ENCODE measurements at regions not wholly inside any gene's neighbourhood (a gene's known extent, or its start where the extent isn't known, plus 50 kb on each side); places are given as distances from the start of the nearest gene placed in this dataset.

DNA sequence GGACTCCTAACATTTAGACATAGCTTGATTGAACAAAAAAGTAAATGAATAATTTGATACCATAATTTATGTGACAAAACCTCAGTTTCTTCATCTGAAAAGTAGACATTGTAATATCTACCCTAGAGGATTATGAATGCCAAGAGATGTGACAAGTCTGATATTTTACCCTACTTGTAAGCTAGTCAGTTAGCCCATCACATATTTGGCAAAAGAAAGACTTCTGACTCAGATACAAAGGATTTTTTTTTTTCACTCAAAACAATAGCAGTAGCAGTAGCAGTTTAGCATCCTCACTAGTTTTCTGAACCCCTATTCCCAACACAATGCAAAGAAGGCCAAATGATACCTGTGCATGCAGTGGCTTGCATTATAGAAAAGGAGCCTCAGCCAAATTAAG lies 377.3 kb upstream of the E2F7 start:
- in situ Hi-C loops (cut with HindIII; ENCODE audit: low pct_unique_long_range_greater_than_20kb, low sequenced_read_pairs) (no loop called here), intact Hi-C loops (cut with micrococcal nuclease; ENCODE audit: unreplicated experiment) (no loop called here)
- H3K27ac ChIP-seq (ENCODE audit: low read length): no peak overlapping the region
- H3K4me3 ChIP-seq (ENCODE audit: low read depth in 2 of 2, low read length in 2 of 2): no peak overlapping the region
- BruUV-seq (replicated peaks): no TSS peak
- H3K4me1 ChIP-seq (ENCODE audit: control insufficient read depth, insufficient read depth, low read length): no peaks in the 10 kb centered on the region
- H3K36me3 ChIP-seq (ENCODE audit: control insufficient read depth, insufficient read depth, low read length): no peaks in the 10 kb centered on the region
- ATAC-seq (no peak), DNase-seq (ENCODE audit: low read depth, low spot score) (no peak)
- H3K27me3 ChIP-seq (ENCODE audit: control insufficient read depth, insufficient read depth, low read length): no peaks in the 10 kb centered on the region
- ChIA-PET CTCF (no interaction called here), POLR2A (no interaction called here)
- TF ChIP-seq, protein P1, sequence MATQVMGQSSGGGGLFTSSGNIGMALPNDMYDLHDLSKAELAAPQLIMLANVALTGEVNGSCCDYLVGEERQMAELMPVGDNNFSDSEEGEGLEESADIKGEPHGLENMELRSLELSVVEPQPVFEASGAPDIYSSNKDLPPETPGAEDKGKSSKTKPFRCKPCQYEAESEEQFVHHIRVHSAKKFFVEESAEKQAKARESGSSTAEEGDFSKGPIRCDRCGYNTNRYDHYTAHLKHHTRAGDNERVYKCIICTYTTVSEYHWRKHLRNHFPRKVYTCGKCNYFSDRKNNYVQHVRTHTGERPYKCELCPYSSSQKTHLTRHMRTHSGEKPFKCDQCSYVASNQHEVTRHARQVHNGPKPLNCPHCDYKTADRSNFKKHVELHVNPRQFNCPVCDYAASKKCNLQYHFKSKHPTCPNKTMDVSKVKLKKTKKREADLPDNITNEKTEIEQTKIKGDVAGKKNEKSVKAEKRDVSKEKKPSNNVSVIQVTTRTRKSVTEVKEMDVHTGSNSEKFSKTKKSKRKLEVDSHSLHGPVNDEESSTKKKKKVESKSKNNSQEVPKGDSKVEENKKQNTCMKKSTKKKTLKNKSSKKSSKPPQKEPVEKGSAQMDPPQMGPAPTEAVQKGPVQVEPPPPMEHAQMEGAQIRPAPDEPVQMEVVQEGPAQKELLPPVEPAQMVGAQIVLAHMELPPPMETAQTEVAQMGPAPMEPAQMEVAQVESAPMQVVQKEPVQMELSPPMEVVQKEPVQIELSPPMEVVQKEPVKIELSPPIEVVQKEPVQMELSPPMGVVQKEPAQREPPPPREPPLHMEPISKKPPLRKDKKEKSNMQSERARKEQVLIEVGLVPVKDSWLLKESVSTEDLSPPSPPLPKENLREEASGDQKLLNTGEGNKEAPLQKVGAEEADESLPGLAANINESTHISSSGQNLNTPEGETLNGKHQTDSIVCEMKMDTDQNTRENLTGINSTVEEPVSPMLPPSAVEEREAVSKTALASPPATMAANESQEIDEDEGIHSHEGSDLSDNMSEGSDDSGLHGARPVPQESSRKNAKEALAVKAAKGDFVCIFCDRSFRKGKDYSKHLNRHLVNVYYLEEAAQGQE (IDR thresholded peaks at IDR 0.05; ENCODE audit: insufficient read depth in 1 of 2, low read depth in 2 of 2, low read length in 1 of 2): no peak
- TF ChIP-seq, protein P2, sequence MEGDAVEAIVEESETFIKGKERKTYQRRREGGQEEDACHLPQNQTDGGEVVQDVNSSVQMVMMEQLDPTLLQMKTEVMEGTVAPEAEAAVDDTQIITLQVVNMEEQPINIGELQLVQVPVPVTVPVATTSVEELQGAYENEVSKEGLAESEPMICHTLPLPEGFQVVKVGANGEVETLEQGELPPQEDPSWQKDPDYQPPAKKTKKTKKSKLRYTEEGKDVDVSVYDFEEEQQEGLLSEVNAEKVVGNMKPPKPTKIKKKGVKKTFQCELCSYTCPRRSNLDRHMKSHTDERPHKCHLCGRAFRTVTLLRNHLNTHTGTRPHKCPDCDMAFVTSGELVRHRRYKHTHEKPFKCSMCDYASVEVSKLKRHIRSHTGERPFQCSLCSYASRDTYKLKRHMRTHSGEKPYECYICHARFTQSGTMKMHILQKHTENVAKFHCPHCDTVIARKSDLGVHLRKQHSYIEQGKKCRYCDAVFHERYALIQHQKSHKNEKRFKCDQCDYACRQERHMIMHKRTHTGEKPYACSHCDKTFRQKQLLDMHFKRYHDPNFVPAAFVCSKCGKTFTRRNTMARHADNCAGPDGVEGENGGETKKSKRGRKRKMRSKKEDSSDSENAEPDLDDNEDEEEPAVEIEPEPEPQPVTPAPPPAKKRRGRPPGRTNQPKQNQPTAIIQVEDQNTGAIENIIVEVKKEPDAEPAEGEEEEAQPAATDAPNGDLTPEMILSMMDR (IDR thresholded peaks at IDR 0.05): no peak
- TF ChIP-seq SIN3A (IDR thresholded peaks at IDR 0.05; ENCODE audit: borderline replicate concordance, insufficient read depth, low read depth, low read length): no peak
- H3K9me3 ChIP-seq (ENCODE audit: control insufficient read depth, insufficient read depth, low read depth, low read length): no peaks in the 10 kb centered on the region

DNA sequence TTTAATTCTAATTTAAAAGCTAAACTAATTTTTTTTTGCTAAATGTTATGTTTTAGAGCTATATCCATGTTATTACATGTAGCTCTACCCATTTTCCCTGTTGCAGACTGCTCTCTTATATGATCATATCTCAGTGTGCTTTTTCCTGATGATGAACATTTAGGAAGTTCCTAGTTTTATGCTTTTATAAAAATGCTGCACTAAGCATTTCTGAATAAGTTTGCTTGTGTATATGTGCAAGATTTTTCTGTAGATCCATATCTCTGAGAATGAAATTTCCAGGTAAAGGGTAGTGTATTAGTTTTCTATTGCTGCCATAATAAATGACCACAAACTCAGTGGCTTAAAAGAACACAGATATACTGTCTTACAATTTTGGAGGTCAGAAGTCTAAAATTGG lies 374.4 kb upstream of the E2F7 start:
- POLR2A ChIA-PET: no interaction called here
- CTCF ChIA-PET: no interaction called here

More for the DNA sequence above, 374.4 kb upstream of the E2F7 start:
- no peaks in the 10 kb centered on the region for H3K4me1 ChIP-seq (ENCODE audit: control insufficient read depth, insufficient read depth, low read length)
- no peaks in the 10 kb centered on the region for H3K9me3 ChIP-seq (ENCODE audit: control insufficient read depth, insufficient read depth, low read depth, low read length)
- no peaks in the 10 kb centered on the region for H3K27me3 ChIP-seq (ENCODE audit: control insufficient read depth, insufficient read depth, low read length)
- in situ Hi-C loops (cut with HindIII; ENCODE audit: low pct_unique_long_range_greater_than_20kb, low sequenced_read_pairs): no loop called here
- no peaks in the 10 kb centered on the region for H3K36me3 ChIP-seq (ENCODE audit: control insufficient read depth, insufficient read depth, low read length)
- DNase-seq (ENCODE audit: low read depth, low spot score) (no peak), ATAC-seq (no peak)
- TF ChIP-seq SIN3A (IDR thresholded peaks at IDR 0.05; ENCODE audit: borderline replicate concordance, insufficient read depth, low read depth, low read length) (no peak), TCF7L2 (IDR thresholded peaks at IDR 0.05; ENCODE audit: low read depth, low read length) (no peak), POLR2AphosphoS5 (IDR thresholded peaks at IDR 0.05; ENCODE audit: low read depth, low read length) (no peak)
- TF ChIP-seq, protein P1 (IDR thresholded peaks at IDR 0.05; ENCODE audit: insufficient read depth in 1 of 2, low read depth in 2 of 2, low read length in 1 of 2): no peak
- TF ChIP-seq, protein P2 (IDR thresholded peaks at IDR 0.05): no peak
- BruUV-seq (replicated peaks): no TSS peak
- H3K4me3 ChIP-seq (ENCODE audit: low read depth in 2 of 2, low read length in 2 of 2): no peak overlapping the region
- no peak overlapping the region for H3K27ac ChIP-seq (ENCODE audit: low read length)
- intact Hi-C loops (cut with micrococcal nuclease; ENCODE audit: unreplicated experiment): no loop called here

All from Panc1 (cell line).